Inflammatory macrophage (primary cell): ENCODE measurements at regions not wholly inside any gene's neighbourhood (a gene's known extent, or its start where the extent isn't known, plus 50 kb on each side); places are given as distances from the start of the nearest gene placed in this dataset.

Source experiments
- DNase-seq, 2 donors: peaks; one replicate each; pipeline ENCODE4 v3.0.0-alpha.2; 2020 to 2022

DNA sequence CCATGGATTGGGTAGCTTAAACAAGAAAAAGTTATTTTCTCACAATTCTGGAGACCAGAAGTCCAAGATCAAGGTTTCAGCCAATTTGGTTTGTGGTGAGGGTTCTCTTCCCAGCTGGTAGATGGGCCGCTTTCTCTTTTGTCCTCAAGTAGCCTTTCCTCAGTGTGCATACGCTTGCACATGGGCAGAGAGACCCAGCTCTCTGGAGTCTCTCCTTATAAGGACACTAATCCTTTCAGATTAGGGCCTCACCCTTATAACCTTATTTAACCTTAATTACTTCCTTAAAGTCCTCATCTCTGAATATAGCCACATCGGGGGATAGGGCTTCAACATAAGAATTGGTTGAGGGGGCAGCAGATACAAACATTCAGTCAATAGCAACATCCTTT, 68.4 kb upstream of the NLK start:
- no peak for DNase-seq

GRCh38 chr17:27974531-27975145, 67.8 kb upstream of the NLK start:
- DNase-seq = no peak

- DNase-seq = no peak
Measured at GRCh38 chr17:27975146-27976011, 67.1 kb upstream of the NLK start.

- no peak for DNase-seq
Measured at GRCh38 chr17:27976331-27976730, 66.1 kb upstream of the NLK start.

DNA sequence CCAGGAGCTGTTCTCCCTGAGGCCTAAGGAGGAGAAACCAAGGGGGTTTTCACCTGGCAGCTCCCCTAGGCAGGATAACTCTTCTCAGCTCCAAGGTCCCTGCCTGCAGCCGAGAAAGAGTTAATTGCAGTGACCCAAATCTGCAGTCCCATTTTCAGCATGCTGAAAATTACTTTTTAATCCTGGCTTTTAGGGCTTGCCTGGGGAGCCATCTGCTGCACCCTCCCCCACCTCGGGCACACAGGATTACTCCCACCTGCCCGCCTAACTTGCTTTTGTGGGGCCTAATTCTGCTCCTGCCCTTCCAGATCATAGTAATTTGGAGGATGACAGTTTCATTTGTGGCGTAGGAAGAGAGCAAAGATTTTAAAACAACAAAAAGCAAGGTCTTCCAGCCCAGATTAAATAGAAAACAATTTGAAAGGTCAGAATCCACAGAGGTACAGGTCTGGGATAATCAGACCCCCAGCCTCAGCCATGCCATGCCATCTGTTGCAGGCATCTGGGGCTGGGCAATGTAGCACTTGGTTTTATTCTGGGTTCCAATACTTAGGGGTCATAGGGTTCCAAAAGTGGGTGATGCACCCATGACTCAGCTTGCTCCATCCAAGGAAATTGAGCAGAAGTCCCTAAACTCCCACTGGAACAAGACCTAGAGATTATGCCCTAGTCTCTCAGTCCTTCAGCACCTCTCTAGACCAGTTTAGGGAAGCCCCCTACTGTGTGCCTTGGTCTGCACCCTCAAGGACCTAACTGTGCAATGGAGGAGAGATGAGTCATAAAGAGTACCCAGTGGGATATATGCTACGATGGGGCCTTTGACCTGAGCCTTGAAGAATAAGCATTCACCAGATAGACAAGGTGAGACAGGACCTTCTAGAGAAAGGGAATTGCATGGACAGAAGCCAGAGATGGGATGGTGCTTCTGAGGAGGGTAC, 64.5 kb upstream of the NLK start:
- no peak for DNase-seq

DNA sequence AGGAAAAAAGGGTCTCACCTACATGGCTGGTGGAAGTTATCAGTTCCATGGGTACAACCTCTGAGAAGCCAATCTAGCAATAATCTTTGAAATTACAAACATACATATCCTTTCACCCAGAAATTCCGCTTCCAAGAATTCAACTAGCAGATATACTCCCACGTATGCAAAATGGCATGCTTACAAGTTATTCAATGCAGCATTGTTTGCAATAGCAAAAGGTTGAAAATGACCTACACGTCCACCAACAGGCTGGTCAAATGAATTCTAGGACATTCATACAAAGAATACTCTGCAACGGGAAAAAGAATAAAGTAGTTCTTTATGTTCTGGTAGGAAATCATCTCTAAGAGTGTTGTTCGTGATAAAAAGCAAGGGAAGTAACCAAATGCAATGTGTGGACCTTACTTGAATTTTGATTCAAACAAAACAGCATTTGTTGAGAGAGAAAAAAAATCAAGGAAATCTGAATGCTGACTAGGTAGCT, 63.7 kb upstream of the NLK start:
- no peak for DNase-seq

- DNase-seq = no peak
Measured at GRCh38 chr17:27980043-27980442, 62.4 kb upstream of the NLK start.

- DNase-seq = no peak
Measured at GRCh38 chr17:27981978-27982377, 60.5 kb upstream of the NLK start.

GRCh38 chr17:27982688-27983087, 59.8 kb upstream of the NLK start:
- DNase-seq = no peak

DNA sequence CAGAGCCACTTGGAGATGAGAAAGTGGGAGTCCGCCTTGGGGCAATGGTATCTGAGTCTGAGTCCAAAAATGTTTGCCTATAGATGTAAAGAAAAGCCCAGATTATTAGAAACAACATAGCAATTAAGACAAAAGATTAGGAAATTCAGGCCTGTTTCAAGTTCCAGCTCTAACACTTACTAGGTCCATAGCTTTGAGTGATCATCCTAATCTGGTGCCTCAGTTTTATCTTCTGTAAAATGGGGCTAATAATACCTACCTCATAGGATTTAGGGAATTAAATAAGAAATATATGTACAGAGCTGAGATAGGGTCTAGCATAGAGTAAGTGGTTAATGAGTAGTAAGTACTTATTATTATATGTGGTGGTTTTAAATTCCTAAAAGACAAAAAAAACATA, 58.6 kb upstream of the NLK start:
- DNase-seq = no peak

DNA sequence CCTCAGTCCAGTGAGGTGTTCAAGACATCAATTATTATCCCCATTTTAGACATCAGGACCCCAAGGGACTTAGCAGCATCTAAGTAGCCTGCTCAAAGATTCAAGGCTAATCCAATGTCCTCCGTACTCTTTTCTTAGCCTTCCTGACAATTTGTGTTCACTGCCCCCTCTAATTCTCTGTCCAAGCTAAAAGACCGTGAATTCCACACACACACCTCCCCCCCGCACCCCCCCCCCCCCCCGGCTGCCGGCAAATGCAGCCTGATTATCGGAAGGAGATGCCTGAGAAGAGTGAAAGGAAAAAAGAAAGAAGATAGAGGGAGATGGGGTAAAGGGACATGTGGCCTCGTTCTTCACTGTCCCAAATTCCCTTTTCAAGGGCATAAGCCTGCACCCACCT, 58.1 kb upstream of the NLK start:
- DNase-seq = no peak

- DNase-seq = no peak
Measured at GRCh38 chr17:27984816-27985215, 57.7 kb upstream of the NLK start.

DNA sequence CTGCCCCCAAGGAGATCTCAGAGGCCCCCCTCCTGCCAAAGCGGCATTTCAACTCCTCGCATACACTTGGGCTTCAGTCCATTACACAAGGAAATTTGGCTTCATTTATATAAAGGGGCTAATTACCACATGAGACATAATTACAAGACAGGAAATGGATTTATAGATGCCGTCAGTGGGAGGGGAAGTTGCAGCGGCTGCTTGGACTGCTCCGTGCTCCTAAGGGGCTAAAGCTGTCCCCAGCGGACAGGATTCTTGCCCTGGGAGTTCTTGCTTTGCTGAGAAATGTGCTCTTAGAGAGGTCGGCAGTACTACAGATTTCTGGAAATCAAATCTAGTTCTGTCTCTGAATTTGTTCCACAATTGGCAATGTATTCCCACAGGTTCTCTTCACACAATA, 57.2 kb upstream of the NLK start:
- DNase-seq = no peak

DNA sequence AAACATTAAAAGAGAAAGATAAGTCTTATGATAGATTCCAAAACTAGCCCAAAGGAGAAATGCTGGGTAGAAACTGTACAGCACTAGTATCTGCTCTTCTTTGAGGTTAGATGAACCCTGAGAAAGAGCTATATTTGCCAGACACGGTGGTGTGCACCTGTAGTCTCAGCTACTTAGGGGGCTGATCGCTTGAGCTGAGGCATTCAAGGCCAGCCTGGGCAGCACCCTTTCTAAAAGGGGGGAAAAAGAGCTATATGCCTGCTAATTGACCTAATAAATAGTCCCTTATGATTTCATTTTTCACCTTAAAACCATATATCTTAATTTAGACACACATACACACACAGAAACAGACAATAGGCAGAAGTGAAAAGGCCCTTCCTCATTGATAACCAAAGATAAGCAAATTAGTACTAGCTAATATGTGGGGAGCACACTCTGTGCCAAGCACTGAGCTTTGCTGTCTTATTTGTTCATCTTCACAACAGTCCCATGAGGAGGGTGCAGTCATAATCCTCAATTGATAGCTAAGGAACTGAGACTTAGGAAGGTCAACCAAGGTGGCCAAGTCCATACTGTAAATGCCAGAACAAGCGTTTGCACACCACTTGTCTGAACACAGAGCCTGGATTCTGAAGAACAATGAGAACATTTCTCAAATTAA, 56.6 kb upstream of the NLK start:
- DNase-seq = no peak

- DNase-seq = no peak
Measured at GRCh38 chr17:27986805-27987684, 55.4 kb upstream of the NLK start.

- DNase-seq = no peak
Measured at GRCh38 chr17:27989046-27989445, 53.4 kb upstream of the NLK start.

DNA sequence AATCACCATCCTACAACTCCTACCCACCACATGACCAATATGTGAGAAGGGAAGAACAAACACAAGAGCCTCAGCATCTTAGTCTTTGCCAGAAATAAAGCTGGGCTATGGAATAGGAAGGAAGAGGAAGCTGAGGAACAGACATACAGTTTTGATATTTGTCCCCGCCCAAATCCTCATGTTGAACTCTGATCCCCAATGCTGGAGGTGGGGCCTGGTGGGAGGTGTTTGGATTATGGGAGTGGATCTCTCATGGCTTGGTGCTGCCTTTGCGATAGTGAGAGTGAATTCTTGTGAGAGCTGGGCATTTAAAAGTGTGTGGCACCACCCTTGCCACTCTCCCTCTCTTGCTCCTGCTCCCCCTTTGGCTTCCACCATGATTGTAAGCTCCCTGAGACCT, 52.4 kb upstream of the NLK start:
- no peak for DNase-seq

- DNase-seq = no peak
Measured at GRCh38 chr17:27990979-27991378, 51.5 kb upstream of the NLK start.

- no peak for DNase-seq
Measured at GRCh38 chr17:27991462-27991993, 50.9 kb upstream of the NLK start.
